SK-N-DZ (cell line): ENCODE measurements at regions not wholly inside any gene's neighbourhood (a gene's known extent, or its start where the extent isn't known, plus 50 kb on each side); places are given as distances from the start of the nearest gene placed in this dataset.

Experiments used
- DNase-seq: peaks from one replicate; pipeline ENCODE4 v3.0.0-alpha.2; 2015; ENCODE audit warnings: low spot score

- no peak for DNase-seq
Observed at GRCh38 chr2:81247648-81248047, 943.1 kb upstream of the LRRTM1 start.

GRCh38 chr2:81242501-81242900 is 937.9 kb upstream of the LRRTM1 start:
- no peak for DNase-seq

- DNase-seq, result no peak
Observed at GRCh38 chr2:81238462-81238861, 933.9 kb upstream of the LRRTM1 start.

- no peak for DNase-seq
Observed at GRCh38 chr2:81235601-81236000, 931.0 kb upstream of the LRRTM1 start.

- DNase-seq, result no peak
Observed at GRCh38 chr2:81234711-81235110, 930.2 kb upstream of the LRRTM1 start.

GRCh38 chr2:81225756-81226155 is 921.2 kb upstream of the LRRTM1 start:
- no peak for DNase-seq

- no peak for DNase-seq
Observed at GRCh38 chr2:81213598-81213997, 909.0 kb upstream of the LRRTM1 start.

- DNase-seq, result no peak
Observed at GRCh38 chr2:81206216-81206615, 901.7 kb upstream of the LRRTM1 start.

- no peak for DNase-seq
Observed at GRCh38 chr2:81196933-81197628, 892.5 kb upstream of the LRRTM1 start.

- DNase-seq, result no peak
Observed at GRCh38 chr2:81196383-81196851, 891.9 kb upstream of the LRRTM1 start.

GRCh38 chr2:81195774-81196382 is 891.3 kb upstream of the LRRTM1 start:
- no peak for DNase-seq

- DNase-seq, result no peak
Observed at GRCh38 chr2:81195017-81195773, 890.6 kb upstream of the LRRTM1 start.

- no peak for DNase-seq
Observed at GRCh38 chr2:81194581-81194980, 890.0 kb upstream of the LRRTM1 start.

- no peak for DNase-seq
Observed at GRCh38 chr2:81194176-81194575, 889.6 kb upstream of the LRRTM1 start.

GRCh38 chr2:81181845-81182244 is 877.3 kb upstream of the LRRTM1 start:
- DNase-seq, result no peak

GRCh38 chr2:81171447-81171846 is 866.9 kb upstream of the LRRTM1 start:
- DNase-seq, result no peak

GRCh38 chr2:81163583-81163982 is 859.0 kb upstream of the LRRTM1 start:
- DNase-seq, result no peak

- DNase-seq, result no peak
Observed at GRCh38 chr2:81158505-81158904, 854.0 kb upstream of the LRRTM1 start.

- DNase-seq, result no peak
Observed at GRCh38 chr2:81148323-81148722, 843.8 kb upstream of the LRRTM1 start.

- no peak for DNase-seq
Observed at GRCh38 chr2:81136296-81136695, 831.7 kb upstream of the LRRTM1 start.

- no peak for DNase-seq
Observed at GRCh38 chr2:81097361-81097760, 792.8 kb upstream of the LRRTM1 start.

- no peak for DNase-seq
Observed at GRCh38 chr2:81093031-81093430, 788.5 kb upstream of the LRRTM1 start.

- DNase-seq, result no peak
Observed at GRCh38 chr2:81087646-81088045, 783.1 kb upstream of the LRRTM1 start.
